ENCODE measurements at regions not wholly inside any gene's neighbourhood (a gene's known extent, or its start where the extent isn't known, plus 50 kb on each side); places are given as distances from the start of the nearest gene placed in this dataset.

- DNase-seq (ENCODE audit: low read depth): no peak
- no peak overlapping the region for H3K4me3 ChIP-seq (ENCODE audit: low read depth, low read length)
- TF ChIP-seq CTCF (IDR thresholded peaks at IDR 0.05; ENCODE audit: low read depth, low read length, missing control alignments): no peak
Measured at GRCh38 chr5:160923936-160924710, 72.1 kb upstream of the ATP10B start.

GRCh38 chr5:160923411-160923810 lies 71.4 kb upstream of the ATP10B start:
- no peak overlapping the region for H3K4me3 ChIP-seq (ENCODE audit: low read depth, low read length)
- TF ChIP-seq CTCF (IDR thresholded peaks at IDR 0.05; ENCODE audit: low read depth, low read length, missing control alignments): no peak
- no peak for DNase-seq (ENCODE audit: low read depth)

GRCh38 chr5:160922311-160922710 lies 70.3 kb upstream of the ATP10B start:
- DNase-seq (ENCODE audit: low read depth): no peak
- TF ChIP-seq CTCF (IDR thresholded peaks at IDR 0.05; ENCODE audit: low read depth, low read length, missing control alignments): no peak
- H3K4me3 ChIP-seq (ENCODE audit: low read depth, low read length): no peak overlapping the region

GRCh38 chr5:160921423-160922285 lies 69.6 kb upstream of the ATP10B start:
- H3K4me3 ChIP-seq (ENCODE audit: low read depth, low read length): no peak overlapping the region
- DNase-seq (ENCODE audit: low read depth): no peak
- TF ChIP-seq CTCF (IDR thresholded peaks at IDR 0.05; ENCODE audit: low read depth, low read length, missing control alignments): no peak

GRCh38 chr5:160919626-160920025 lies 67.6 kb upstream of the ATP10B start:
- DNase-seq (ENCODE audit: low read depth): no peak
- no peak for TF ChIP-seq CTCF (IDR thresholded peaks at IDR 0.05; ENCODE audit: low read depth, low read length, missing control alignments)
- H3K4me3 ChIP-seq (ENCODE audit: low read depth, low read length): no peak overlapping the region

- H3K4me3 ChIP-seq (ENCODE audit: low read depth, low read length): no peak overlapping the region
- no peak for DNase-seq (ENCODE audit: low read depth)
Measured at GRCh38 chr5:160918386-160918785, 66.4 kb upstream of the ATP10B start.

More at GRCh38 chr5:160918386-160918785, 66.4 kb upstream of the ATP10B start:
- no peak for TF ChIP-seq CTCF (IDR thresholded peaks at IDR 0.05; ENCODE audit: low read depth, low read length, missing control alignments)

Data from GM12864 (cell line).